GM21737 (cell line): ENCODE measurements at regions not wholly inside any gene's neighbourhood (a gene's known extent, or its start where the extent isn't known, plus 50 kb on each side); places are given as distances from the start of the nearest gene placed in this dataset.
"Not testable (repeated sequence)": the region's sequence is repeated elsewhere in the genome, so short reads cannot be mapped to it uniquely, and the experiment has no call there.

ENCODE experiments used
- ATAC-seq: cut with Tn5 transposase; IDR thresholded peaks from one replicate; pipeline ENCODE4 v1.9.1; 2021; ENCODE audit warnings: mild to moderate bottlenecking, moderate library complexity; ENCODE audit not compliant: unreplicated experiment

GRCh38 chr9:62655705-62656104 is 1465.9 kb downstream of the SPATA31A7 start:
- ATAC-seq: not testable (repeated sequence)

- not testable (repeated sequence) for ATAC-seq
Measured at GRCh38 chr9:62662733-62663507, 1473.1 kb downstream of the SPATA31A7 start.

- not testable (repeated sequence) for ATAC-seq
Measured at GRCh38 chr9:62663512-62663911, 1473.7 kb downstream of the SPATA31A7 start.

- ATAC-seq: not testable (repeated sequence)
Measured at GRCh38 chr9:62667137-62667824, 1477.4 kb downstream of the SPATA31A7 start.

- not testable (repeated sequence) for ATAC-seq
Measured at GRCh38 chr9:62677016-62677415, 1487.2 kb downstream of the SPATA31A7 start.

- not testable (repeated sequence) for ATAC-seq
Measured at GRCh38 chr9:62678336-62678735, 1488.5 kb downstream of the SPATA31A7 start.

- not testable (repeated sequence) for ATAC-seq
Measured at GRCh38 chr9:62679020-62679419, 1489.2 kb downstream of the SPATA31A7 start.

GRCh38 chr9:62684833-62685647 is 1495.2 kb downstream of the SPATA31A7 start:
- peak; percentile 58 for ATAC-seq

GRCh38 chr9:62686313-62686712 is 1496.5 kb downstream of the SPATA31A7 start:
- ATAC-seq: not testable (repeated sequence)

GRCh38 chr9:62693019-62693418 is 1503.2 kb downstream of the SPATA31A7 start:
- not testable (repeated sequence) for ATAC-seq

GRCh38 chr9:62711317-62711716 is 1521.5 kb downstream of the SPATA31A7 start:
- not testable (repeated sequence) for ATAC-seq

GRCh38 chr9:62725580-62725979 is 1535.7 kb downstream of the SPATA31A7 start:
- ATAC-seq: not testable (repeated sequence)

GRCh38 chr9:62730229-62731000 is 1540.6 kb downstream of the SPATA31A7 start:
- peak; percentile 95 for ATAC-seq

GRCh38 chr9:62731015-62731414 is 1541.2 kb downstream of the SPATA31A7 start:
- ATAC-seq: not testable (repeated sequence)

GRCh38 chr9:62737004-62737606 is 1547.3 kb downstream of the SPATA31A7 start:
- ATAC-seq: not testable (repeated sequence)

- ATAC-seq: not testable (repeated sequence)
Measured at GRCh38 chr9:62737915-62738314, 1548.1 kb downstream of the SPATA31A7 start.

GRCh38 chr9:62745774-62746529 is 1556.1 kb downstream of the SPATA31A7 start:
- not testable (repeated sequence) for ATAC-seq
